Gastrocnemius medialis (tissue), 4 donors: ENCODE measurements at regions not wholly inside any gene's neighbourhood (a gene's known extent, or its start where the extent isn't known, plus 50 kb on each side); places are given as distances from the start of the nearest gene placed in this dataset.

Source experiments
- CTCF ChIP-seq, 5 experiments: fragments of 450-650 bp in 3 of 5; fragments of 200-600 bp in 2 of 5; sonication (generic) in 2 of 5; IDR thresholded peaks in 4 of 5; conservative IDR thresholded peaks in 1 of 5; 1 replicate in 4 of 5; 2 replicates in 1 of 5; pipeline ENCODE4 v1.5.1; 2016 to 2019; ENCODE audit warnings: antibody characterized with exemption in 5 of 5, mild to moderate bottlenecking in 3 of 5, moderate library complexity in 3 of 5
- POLR2A ChIP-seq, 2 donors: fragments of 450-650 bp; IDR thresholded peaks; one replicate each; pipeline ENCODE4 v1.6.1; 2017; ENCODE audit warnings: antibody characterized with exemption in 2 of 2, mild to moderate bottlenecking in 2 of 2, moderate library complexity in 2 of 2

GRCh38 chr10:70973275-70973674 lies 84.9 kb upstream of the PCBD1 start:
- TF ChIP-seq CTCF (IDR thresholded peaks at IDR 0.05 in 4 of 5, conservative IDR thresholded peaks at IDR 0.05 in 1 of 5) (no peak), POLR2A (IDR thresholded peaks at IDR 0.05) (no peak)
